ENCODE measurements at regions not wholly inside any gene's neighbourhood (a gene's known extent, or its start where the extent isn't known, plus 50 kb on each side); places are given as distances from the start of the nearest gene placed in this dataset.

DNA sequence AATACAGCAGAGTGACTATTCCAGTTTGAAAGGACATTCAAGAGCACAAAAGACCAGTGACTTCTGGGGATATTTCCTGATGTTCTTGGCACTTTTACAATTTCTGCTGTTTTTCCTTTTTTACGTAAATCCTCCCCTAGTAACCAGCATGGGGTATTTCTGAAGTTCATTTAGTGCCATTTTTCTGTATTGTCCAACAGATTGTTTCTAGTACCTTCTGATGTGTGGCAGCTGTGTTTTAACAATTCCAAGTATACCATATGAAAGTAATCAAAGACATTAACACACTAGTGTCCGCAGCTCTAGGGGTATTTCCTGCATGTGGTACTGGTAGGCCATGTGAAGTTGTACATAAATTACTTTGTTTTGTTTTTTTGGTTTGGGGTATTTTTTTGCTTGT, 53.0 kb upstream of the SMARCA2 start:
- no TSS peak for BruUV-seq (replicated peaks)
- H3K4me1 ChIP-seq (ENCODE audit: insufficient read depth, low read length) = no peaks in the 10 kb centered on the region
- ATAC-seq = no peak
- no peaks in the 10 kb centered on the region for H3K9me2 ChIP-seq (replicated peaks; ENCODE audit: low read length)
- H3K27ac ChIP-seq (ENCODE audit: low read length) = no peak overlapping the region
- no peak overlapping the region for H3K4me2 ChIP-seq (ENCODE audit: low read length)
- H4K20me1 ChIP-seq (ENCODE audit: low read length) = no peaks in the 10 kb centered on the region
- ChIA-PET CTCF (no interaction called here), POLR2A (ENCODE audit: unreplicated experiment) (no interaction called here)
- DNase-seq = no peak
- H3K4me3 ChIP-seq (ENCODE audit: low read length) = no peak overlapping the region
- TF ChIP-seq EZH2phosphoT487 (IDR thresholded peaks at IDR 0.05; ENCODE audit: borderline replicate concordance, low read length) (no peak), EZH2 (IDR thresholded peaks at IDR 0.05; ENCODE audit: low read length, unreplicated experiment) (no peak)
- TF ChIP-seq, protein P1, sequence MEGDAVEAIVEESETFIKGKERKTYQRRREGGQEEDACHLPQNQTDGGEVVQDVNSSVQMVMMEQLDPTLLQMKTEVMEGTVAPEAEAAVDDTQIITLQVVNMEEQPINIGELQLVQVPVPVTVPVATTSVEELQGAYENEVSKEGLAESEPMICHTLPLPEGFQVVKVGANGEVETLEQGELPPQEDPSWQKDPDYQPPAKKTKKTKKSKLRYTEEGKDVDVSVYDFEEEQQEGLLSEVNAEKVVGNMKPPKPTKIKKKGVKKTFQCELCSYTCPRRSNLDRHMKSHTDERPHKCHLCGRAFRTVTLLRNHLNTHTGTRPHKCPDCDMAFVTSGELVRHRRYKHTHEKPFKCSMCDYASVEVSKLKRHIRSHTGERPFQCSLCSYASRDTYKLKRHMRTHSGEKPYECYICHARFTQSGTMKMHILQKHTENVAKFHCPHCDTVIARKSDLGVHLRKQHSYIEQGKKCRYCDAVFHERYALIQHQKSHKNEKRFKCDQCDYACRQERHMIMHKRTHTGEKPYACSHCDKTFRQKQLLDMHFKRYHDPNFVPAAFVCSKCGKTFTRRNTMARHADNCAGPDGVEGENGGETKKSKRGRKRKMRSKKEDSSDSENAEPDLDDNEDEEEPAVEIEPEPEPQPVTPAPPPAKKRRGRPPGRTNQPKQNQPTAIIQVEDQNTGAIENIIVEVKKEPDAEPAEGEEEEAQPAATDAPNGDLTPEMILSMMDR (conservative IDR thresholded peaks at IDR 0.05; ENCODE audit: low read depth, low read length) = no peak
- H3K27me3 ChIP-seq (ENCODE audit: low read length) = peaks cover 33% of the 10 kb centered on the region
- intact Hi-C loops (cut with micrococcal nuclease) = no loop called here
- H3K9me3 ChIP-seq (ENCODE audit: low read length) = no peaks in the 10 kb centered on the region
- H3K36me3 ChIP-seq (ENCODE audit: low read depth, low read length) = no peaks in the 10 kb centered on the region
- H2AFZ ChIP-seq (ENCODE audit: low read length) = no peak overlapping the region
- no peak overlapping the region for H3K9ac ChIP-seq (ENCODE audit: low read length)
- H3K79me2 ChIP-seq (ENCODE audit: low read length) = no peaks in the 10 kb centered on the region
- H3F3A ChIP-seq (ENCODE audit: low read length, unreplicated experiment) = no peaks in the 10 kb centered on the region

GRCh38 chr9:1962588-1963106, 52.5 kb upstream of the SMARCA2 start:
- BruUV-seq (replicated peaks) = no TSS peak
- peaks cover 38% of the 10 kb centered on the region for H3K27me3 ChIP-seq (ENCODE audit: low read length)
- intact Hi-C loops (cut with micrococcal nuclease) = no loop called here
- no peak overlapping the region for H3K27ac ChIP-seq (ENCODE audit: low read length)
- H3K4me3 ChIP-seq (ENCODE audit: low read length) = no peak overlapping the region
- H3F3A ChIP-seq (ENCODE audit: low read length, unreplicated experiment) = no peaks in the 10 kb centered on the region
- ChIA-PET CTCF (no interaction called here), POLR2A (ENCODE audit: unreplicated experiment) (no interaction called here)
- TF ChIP-seq, protein P1 (conservative IDR thresholded peaks at IDR 0.05; ENCODE audit: low read depth, low read length) = no peak
- TF ChIP-seq EZH2 (IDR thresholded peaks at IDR 0.05; ENCODE audit: low read length, unreplicated experiment) (no peak), EZH2phosphoT487 (IDR thresholded peaks at IDR 0.05; ENCODE audit: borderline replicate concordance, low read length) (no peak)
- H3K4me1 ChIP-seq (ENCODE audit: insufficient read depth, low read length) = no peaks in the 10 kb centered on the region
- no peaks in the 10 kb centered on the region for H3K36me3 ChIP-seq (ENCODE audit: low read depth, low read length)
- ATAC-seq (no peak), DNase-seq (no peak)
- no peaks in the 10 kb centered on the region for H4K20me1 ChIP-seq (ENCODE audit: low read length)
- no peak overlapping the region for H2AFZ ChIP-seq (ENCODE audit: low read length)
- H3K79me2 ChIP-seq (ENCODE audit: low read length) = no peaks in the 10 kb centered on the region
- no peak overlapping the region for H3K4me2 ChIP-seq (ENCODE audit: low read length)
- no peak overlapping the region for H3K9ac ChIP-seq (ENCODE audit: low read length)
- no peaks in the 10 kb centered on the region for H3K9me2 ChIP-seq (replicated peaks; ENCODE audit: low read length)
- H3K9me3 ChIP-seq (ENCODE audit: low read length) = no peaks in the 10 kb centered on the region

- DNase-seq (no peak), ATAC-seq (no peak)
- intact Hi-C loops (cut with micrococcal nuclease) = no loop called here
- H3K9me2 ChIP-seq (replicated peaks; ENCODE audit: low read length) = no peaks in the 10 kb centered on the region
- POLR2A ChIA-PET (ENCODE audit: unreplicated experiment) = no interaction called here
- no peaks in the 10 kb centered on the region for H3K9me3 ChIP-seq (ENCODE audit: low read length)
- H3K79me2 ChIP-seq (ENCODE audit: low read length) = no peaks in the 10 kb centered on the region
- H3K27me3 ChIP-seq (ENCODE audit: low read length) = peaks cover 39% of the 10 kb centered on the region
- H2AFZ ChIP-seq (ENCODE audit: low read length) = no peak overlapping the region
- TF ChIP-seq, protein P1 (conservative IDR thresholded peaks at IDR 0.05; ENCODE audit: low read depth, low read length) = no peak
- TF ChIP-seq EZH2phosphoT487 (IDR thresholded peaks at IDR 0.05; ENCODE audit: borderline replicate concordance, low read length) (no peak), EZH2 (IDR thresholded peaks at IDR 0.05; ENCODE audit: low read length, unreplicated experiment) (no peak)
- no peak overlapping the region for H3K4me2 ChIP-seq (ENCODE audit: low read length)
- no peak overlapping the region for H3K9ac ChIP-seq (ENCODE audit: low read length)
- no peak overlapping the region for H3K4me3 ChIP-seq (ENCODE audit: low read length)
- H3K27ac ChIP-seq (ENCODE audit: low read length) = no peak overlapping the region
- no peaks in the 10 kb centered on the region for H4K20me1 ChIP-seq (ENCODE audit: low read length)
- CTCF ChIA-PET = no interaction called here
- no TSS peak for BruUV-seq (replicated peaks)
- H3F3A ChIP-seq (ENCODE audit: low read length, unreplicated experiment) = no peaks in the 10 kb centered on the region
- H3K36me3 ChIP-seq (ENCODE audit: low read depth, low read length) = no peaks in the 10 kb centered on the region
- no peaks in the 10 kb centered on the region for H3K4me1 ChIP-seq (ENCODE audit: insufficient read depth, low read length)
Measured at GRCh38 chr9:1964093-1964492, 51.1 kb upstream of the SMARCA2 start.
